ENCODE measurements at regions not wholly inside any gene's neighbourhood (a gene's known extent, or its start where the extent isn't known, plus 50 kb on each side); places are given as distances from the start of the nearest gene placed in this dataset.
"Not testable (repeated sequence)": the region's sequence is repeated elsewhere in the genome, so short reads cannot be mapped to it uniquely, and the experiment has no call there.

GRCh38 chr9:108436448-108436847, 419.3 kb downstream of the ACTL7B start:
- no peaks in the 10 kb centered on the region for H3K36me3 ChIP-seq (ENCODE audit: insufficient read depth, low read length)
- no peaks in the 10 kb centered on the region for H3K27me3 ChIP-seq (ENCODE audit: control insufficient read depth in 1 of 2, insufficient read depth in 2 of 2, low read length in 2 of 2)
- no peak overlapping the region for H3K9ac ChIP-seq (ENCODE audit: low read length)
- no peak overlapping the region for H3K27ac ChIP-seq (ENCODE audit: low read depth, low read length)
- peaks cover 2% of the 10 kb centered on the region for H3K9me3 ChIP-seq (ENCODE audit: low read length)
- no peak overlapping the region for H3K4me3 ChIP-seq (ENCODE audit: low read depth in 1 of 2, low read length in 2 of 2)
- H3K4me1 ChIP-seq (ENCODE audit: insufficient read depth, low read length) = no peaks in the 10 kb centered on the region

- no peak overlapping the region for H3K27ac ChIP-seq (ENCODE audit: low read depth, low read length)
- H3K4me3 ChIP-seq (ENCODE audit: low read depth in 1 of 2, low read length in 2 of 2) = no peak overlapping the region
- H3K36me3 ChIP-seq (ENCODE audit: insufficient read depth, low read length) = no peaks in the 10 kb centered on the region
- H3K9me3 ChIP-seq (ENCODE audit: low read length) = peaks cover 9% of the 10 kb centered on the region
- H3K4me1 ChIP-seq (ENCODE audit: insufficient read depth, low read length) = no peaks in the 10 kb centered on the region
- no peaks in the 10 kb centered on the region for H3K27me3 ChIP-seq (ENCODE audit: control insufficient read depth in 1 of 2, insufficient read depth in 2 of 2, low read length in 2 of 2)
- no peak overlapping the region for H3K9ac ChIP-seq (ENCODE audit: low read length)
Observed at GRCh38 chr9:108434502-108434901, 421.3 kb downstream of the ACTL7B start.

- no peak overlapping the region for H3K9ac ChIP-seq (ENCODE audit: low read length)
- peaks cover 9% of the 10 kb centered on the region for H3K9me3 ChIP-seq (ENCODE audit: low read length)
- H3K4me1 ChIP-seq (ENCODE audit: insufficient read depth, low read length) = no peaks in the 10 kb centered on the region
- H3K4me3 ChIP-seq (ENCODE audit: low read depth in 1 of 2, low read length in 2 of 2) = no peak overlapping the region
- no peaks in the 10 kb centered on the region for H3K36me3 ChIP-seq (ENCODE audit: insufficient read depth, low read length)
- H3K27me3 ChIP-seq (ENCODE audit: control insufficient read depth in 1 of 2, insufficient read depth in 2 of 2, low read length in 2 of 2) = no peaks in the 10 kb centered on the region
- H3K27ac ChIP-seq (ENCODE audit: low read depth, low read length) = no peak overlapping the region
Observed at GRCh38 chr9:108434036-108434435, 421.8 kb downstream of the ACTL7B start.

GRCh38 chr9:108430655-108431054, 425.1 kb downstream of the ACTL7B start:
- Histone ChIP-seq H3K27ac (ENCODE audit: low read depth, low read length) (no peak overlapping the region), H3K27me3 (ENCODE audit: control insufficient read depth in 1 of 2, insufficient read depth in 2 of 2, low read length in 2 of 2) (no peaks in the 10 kb centered on the region), H3K4me3 (ENCODE audit: low read depth in 1 of 2, low read length in 2 of 2) (no peak overlapping the region), H3K9me3 (ENCODE audit: low read length) (peaks cover 9% of the 10 kb centered on the region), H3K36me3 (ENCODE audit: insufficient read depth, low read length) (no peaks in the 10 kb centered on the region), H3K9ac (ENCODE audit: low read length) (no peak overlapping the region), H3K4me1 (ENCODE audit: insufficient read depth, low read length) (no peaks in the 10 kb centered on the region)

GRCh38 chr9:108427751-108428150, 428.0 kb downstream of the ACTL7B start:
- Histone ChIP-seq H3K4me3 (ENCODE audit: low read depth in 1 of 2, low read length in 2 of 2) (no peak overlapping the region), H3K9me3 (ENCODE audit: low read length) (peaks cover 9% of the 10 kb centered on the region), H3K36me3 (ENCODE audit: insufficient read depth, low read length) (no peaks in the 10 kb centered on the region), H3K9ac (ENCODE audit: low read length) (no peak overlapping the region), H3K27ac (ENCODE audit: low read depth, low read length) (no peak overlapping the region), H3K4me1 (ENCODE audit: insufficient read depth, low read length) (no peaks in the 10 kb centered on the region), H3K27me3 (ENCODE audit: control insufficient read depth in 1 of 2, insufficient read depth in 2 of 2, low read length in 2 of 2) (no peaks in the 10 kb centered on the region)

- not testable (repeated sequence) for H3K9me3 ChIP-seq (ENCODE audit: low read length); H3K27me3 ChIP-seq (ENCODE audit: control insufficient read depth in 1 of 2, insufficient read depth in 2 of 2, low read length in 2 of 2); H3K27ac ChIP-seq (ENCODE audit: low read depth, low read length); H3K36me3 ChIP-seq (ENCODE audit: insufficient read depth, low read length); H3K4me3 ChIP-seq (ENCODE audit: low read depth in 1 of 2, low read length in 2 of 2); H3K4me1 ChIP-seq (ENCODE audit: insufficient read depth, low read length); H3K9ac ChIP-seq (ENCODE audit: low read length)
Observed at GRCh38 chr9:108426421-108426940, 429.3 kb downstream of the ACTL7B start.

- no peaks in the 10 kb centered on the region for H3K9me3 ChIP-seq (ENCODE audit: low read length)
- H3K4me3 ChIP-seq (ENCODE audit: low read depth in 1 of 2, low read length in 2 of 2) = no peak overlapping the region
- H3K4me1 ChIP-seq (ENCODE audit: insufficient read depth, low read length) = no peaks in the 10 kb centered on the region
- no peak overlapping the region for H3K27ac ChIP-seq (ENCODE audit: low read depth, low read length)
- H3K36me3 ChIP-seq (ENCODE audit: insufficient read depth, low read length) = no peaks in the 10 kb centered on the region
- H3K9ac ChIP-seq (ENCODE audit: low read length) = no peak overlapping the region
- H3K27me3 ChIP-seq (ENCODE audit: control insufficient read depth in 1 of 2, insufficient read depth in 2 of 2, low read length in 2 of 2) = no peaks in the 10 kb centered on the region
Observed at GRCh38 chr9:108423433-108423832, 432.4 kb downstream of the ACTL7B start.

- H3K9ac ChIP-seq (ENCODE audit: low read length) = no peak overlapping the region
- no peak overlapping the region for H3K4me3 ChIP-seq (ENCODE audit: low read depth in 1 of 2, low read length in 2 of 2)
- no peak overlapping the region for H3K27ac ChIP-seq (ENCODE audit: low read depth, low read length)
- no peaks in the 10 kb centered on the region for H3K36me3 ChIP-seq (ENCODE audit: insufficient read depth, low read length)
- H3K27me3 ChIP-seq (ENCODE audit: control insufficient read depth in 1 of 2, insufficient read depth in 2 of 2, low read length in 2 of 2) = no peaks in the 10 kb centered on the region
- H3K4me1 ChIP-seq (ENCODE audit: insufficient read depth, low read length) = no peaks in the 10 kb centered on the region
- H3K9me3 ChIP-seq (ENCODE audit: low read length) = no peaks in the 10 kb centered on the region
Observed at GRCh38 chr9:108419379-108419778, 436.4 kb downstream of the ACTL7B start.

- H3K27me3 ChIP-seq (ENCODE audit: control insufficient read depth in 1 of 2, insufficient read depth in 2 of 2, low read length in 2 of 2) = no peaks in the 10 kb centered on the region
- no peaks in the 10 kb centered on the region for H3K9me3 ChIP-seq (ENCODE audit: low read length)
Observed at GRCh38 chr9:108417726-108418125, 438.1 kb downstream of the ACTL7B start.

GRCh38 chr9:108417312-108417711, 438.5 kb downstream of the ACTL7B start:
- Histone ChIP-seq H3K36me3 (ENCODE audit: insufficient read depth, low read length) (no peaks in the 10 kb centered on the region), H3K27me3 (ENCODE audit: control insufficient read depth in 1 of 2, insufficient read depth in 2 of 2, low read length in 2 of 2) (no peaks in the 10 kb centered on the region), H3K27ac (ENCODE audit: low read depth, low read length) (no peak overlapping the region), H3K9me3 (ENCODE audit: low read length) (no peaks in the 10 kb centered on the region), H3K9ac (ENCODE audit: low read length) (no peak overlapping the region), H3K4me1 (ENCODE audit: insufficient read depth, low read length) (no peaks in the 10 kb centered on the region), H3K4me3 (ENCODE audit: low read depth in 1 of 2, low read length in 2 of 2) (no peak overlapping the region)

More at GRCh38 chr9:108417726-108418125, 438.1 kb downstream of the ACTL7B start:
- no peak overlapping the region for H3K4me3 ChIP-seq (ENCODE audit: low read depth in 1 of 2, low read length in 2 of 2)
- no peaks in the 10 kb centered on the region for H3K36me3 ChIP-seq (ENCODE audit: insufficient read depth, low read length)
- H3K4me1 ChIP-seq (ENCODE audit: insufficient read depth, low read length) = no peaks in the 10 kb centered on the region
- no peak overlapping the region for H3K27ac ChIP-seq (ENCODE audit: low read depth, low read length)
- H3K9ac ChIP-seq (ENCODE audit: low read length) = no peak overlapping the region

- Histone ChIP-seq H3K27me3 (ENCODE audit: control insufficient read depth in 1 of 2, insufficient read depth in 2 of 2, low read length in 2 of 2) (no peaks in the 10 kb centered on the region), H3K9ac (ENCODE audit: low read length) (no peak overlapping the region), H3K36me3 (ENCODE audit: insufficient read depth, low read length) (no peaks in the 10 kb centered on the region), H3K4me3 (ENCODE audit: low read depth in 1 of 2, low read length in 2 of 2) (no peak overlapping the region), H3K9me3 (ENCODE audit: low read length) (no peaks in the 10 kb centered on the region), H3K4me1 (ENCODE audit: insufficient read depth, low read length) (no peaks in the 10 kb centered on the region), H3K27ac (ENCODE audit: low read depth, low read length) (no peak overlapping the region)
Observed at GRCh38 chr9:108416324-108416723, 439.5 kb downstream of the ACTL7B start.

GRCh38 chr9:108413809-108414208, 442.0 kb downstream of the ACTL7B start:
- no peaks in the 10 kb centered on the region for H3K9me3 ChIP-seq (ENCODE audit: low read length)
- H3K4me1 ChIP-seq (ENCODE audit: insufficient read depth, low read length) = no peaks in the 10 kb centered on the region
- H3K27me3 ChIP-seq (ENCODE audit: control insufficient read depth in 1 of 2, insufficient read depth in 2 of 2, low read length in 2 of 2) = no peaks in the 10 kb centered on the region
- H3K4me3 ChIP-seq (ENCODE audit: low read depth in 1 of 2, low read length in 2 of 2) = no peak overlapping the region
- no peaks in the 10 kb centered on the region for H3K36me3 ChIP-seq (ENCODE audit: insufficient read depth, low read length)
- no peak overlapping the region for H3K9ac ChIP-seq (ENCODE audit: low read length)
- no peak overlapping the region for H3K27ac ChIP-seq (ENCODE audit: low read depth, low read length)

All from muscle layer of colon (tissue), 2 donors.